ENCODE measurements at regions not wholly inside any gene's neighbourhood (a gene's known extent, or its start where the extent isn't known, plus 50 kb on each side); places are given as distances from the start of the nearest gene placed in this dataset.

GRCh38 chr6:115241373-115241772, 819.3 kb downstream of the FRK start:
- H3K27me3 Mint-ChIP-seq (ENCODE audit: low read depth) = no peaks in the 10 kb centered on the region
- no peak overlapping the region for H3K27ac Mint-ChIP-seq (ENCODE audit: unreplicated experiment)
- TF ChIP-seq CTCF (conservative IDR thresholded peaks at IDR 0.05) = no peak
- no peaks in the 10 kb centered on the region for H3K4me1 Mint-ChIP-seq
- no peak for DNase-seq (ENCODE audit: low read depth, low spot score)
- H3K4me3 Mint-ChIP-seq = no peak overlapping the region
- peaks cover 6% of the 10 kb centered on the region for H3K9me3 Mint-ChIP-seq
- H3K36me3 Mint-ChIP-seq (ENCODE audit: low read depth) = peaks cover 3% of the 10 kb centered on the region

- H3K27ac Mint-ChIP-seq (ENCODE audit: unreplicated experiment) = peak overlapping the region; percentile 36
- peaks cover 3% of the 10 kb centered on the region for H3K9me3 Mint-ChIP-seq
- no peak overlapping the region for H3K4me3 Mint-ChIP-seq
- H3K27me3 Mint-ChIP-seq (ENCODE audit: low read depth) = no peaks in the 10 kb centered on the region
- peaks cover 3% of the 10 kb centered on the region for H3K36me3 Mint-ChIP-seq (ENCODE audit: low read depth)
- TF ChIP-seq CTCF (conservative IDR thresholded peaks at IDR 0.05) = no peak
- H3K4me1 Mint-ChIP-seq = peaks cover 11% of the 10 kb centered on the region
- no peak for DNase-seq (ENCODE audit: low read depth, low spot score)
These were observed 839.5 kb downstream of the FRK start for GRCh38 chr6:115221198-115221597.

GRCh38 chr6:115220551-115221159, 840.0 kb downstream of the FRK start:
- H3K36me3 Mint-ChIP-seq (ENCODE audit: low read depth) = peaks cover 3% of the 10 kb centered on the region
- no peak for DNase-seq (ENCODE audit: low read depth, low spot score)
- H3K27ac Mint-ChIP-seq (ENCODE audit: unreplicated experiment) = no peak overlapping the region
- peaks cover 3% of the 10 kb centered on the region for H3K9me3 Mint-ChIP-seq
- no peak for TF ChIP-seq CTCF (conservative IDR thresholded peaks at IDR 0.05)
- no peaks in the 10 kb centered on the region for H3K27me3 Mint-ChIP-seq (ENCODE audit: low read depth)
- no peak overlapping the region for H3K4me3 Mint-ChIP-seq
- peaks cover 11% of the 10 kb centered on the region for H3K4me1 Mint-ChIP-seq

GRCh38 chr6:115219645-115220044, 841.0 kb downstream of the FRK start:
- Mint-ChIP-seq H3K27me3 (ENCODE audit: low read depth) (no peaks in the 10 kb centered on the region), H3K9me3 (no peaks in the 10 kb centered on the region), H3K27ac (ENCODE audit: unreplicated experiment) (no peak overlapping the region), H3K4me3 (no peak overlapping the region), H3K4me1 (peaks cover 11% of the 10 kb centered on the region), H3K36me3 (ENCODE audit: low read depth) (peaks cover 3% of the 10 kb centered on the region)
- no peak for TF ChIP-seq CTCF (conservative IDR thresholded peaks at IDR 0.05)
- no peak for DNase-seq (ENCODE audit: low read depth, low spot score)

- Mint-ChIP-seq H3K27me3 (ENCODE audit: low read depth) (no peaks in the 10 kb centered on the region), H3K9me3 (peaks cover 4% of the 10 kb centered on the region), H3K4me1 (peaks cover 11% of the 10 kb centered on the region), H3K27ac (ENCODE audit: unreplicated experiment) (no peak overlapping the region), H3K4me3 (no peak overlapping the region), H3K36me3 (ENCODE audit: low read depth) (no peaks in the 10 kb centered on the region)
- DNase-seq (ENCODE audit: low read depth, low spot score) = no peak
- no peak for TF ChIP-seq CTCF (conservative IDR thresholded peaks at IDR 0.05)
These were observed 843.9 kb downstream of the FRK start for GRCh38 chr6:115216835-115217234.

All from neural crest cell (in vitro differentiated cells).